ENCODE measurements at regions not wholly inside any gene's neighbourhood (a gene's known extent, or its start where the extent isn't known, plus 50 kb on each side); places are given as distances from the start of the nearest gene placed in this dataset.

DNA sequence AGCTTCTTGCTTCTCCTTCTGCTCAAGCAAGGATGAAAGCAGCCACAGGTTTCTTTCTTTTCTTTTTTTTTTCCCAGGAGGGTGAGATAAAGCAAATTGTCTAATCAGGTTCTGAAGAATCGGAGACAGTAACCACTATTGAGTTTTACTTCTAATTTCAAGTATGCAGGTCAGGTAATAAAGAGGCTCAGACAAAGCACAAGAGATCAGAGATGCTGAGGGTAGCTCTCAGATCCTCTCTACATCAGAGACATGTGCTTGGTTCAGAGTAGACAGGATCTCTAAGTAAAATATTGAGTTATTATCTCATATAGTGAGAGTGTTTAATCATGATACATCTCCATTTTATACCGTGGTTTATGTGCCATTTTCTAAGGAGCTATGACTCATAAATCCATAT, 168.5 kb downstream of the NFKBIZ start:
- Histone ChIP-seq H3K9ac (no peak overlapping the region), H3K4me2 (no peak overlapping the region), H3K27me3 (ENCODE audit: insufficient read depth, low read depth) (no peaks in the 10 kb centered on the region), H3K27ac (no peak overlapping the region), H3K4me3 (IDR thresholded peaks at IDR 0.05; ENCODE audit: insufficient read depth, low read depth, low read length) (no peak overlapping the region), H3K79me2 (ENCODE audit: insufficient read depth, low read depth) (no peaks in the 10 kb centered on the region), H2AFZ (ENCODE audit: low read depth) (no peak overlapping the region), H4K20me1 (ENCODE audit: insufficient read depth) (no peaks in the 10 kb centered on the region), H3K4me1 (ENCODE audit: low read depth, poor library complexity, severe bottlenecking) (no peaks in the 10 kb centered on the region), H3K36me3 (ENCODE audit: insufficient read depth) (no peaks in the 10 kb centered on the region)
- TF ChIP-seq, protein P1, sequence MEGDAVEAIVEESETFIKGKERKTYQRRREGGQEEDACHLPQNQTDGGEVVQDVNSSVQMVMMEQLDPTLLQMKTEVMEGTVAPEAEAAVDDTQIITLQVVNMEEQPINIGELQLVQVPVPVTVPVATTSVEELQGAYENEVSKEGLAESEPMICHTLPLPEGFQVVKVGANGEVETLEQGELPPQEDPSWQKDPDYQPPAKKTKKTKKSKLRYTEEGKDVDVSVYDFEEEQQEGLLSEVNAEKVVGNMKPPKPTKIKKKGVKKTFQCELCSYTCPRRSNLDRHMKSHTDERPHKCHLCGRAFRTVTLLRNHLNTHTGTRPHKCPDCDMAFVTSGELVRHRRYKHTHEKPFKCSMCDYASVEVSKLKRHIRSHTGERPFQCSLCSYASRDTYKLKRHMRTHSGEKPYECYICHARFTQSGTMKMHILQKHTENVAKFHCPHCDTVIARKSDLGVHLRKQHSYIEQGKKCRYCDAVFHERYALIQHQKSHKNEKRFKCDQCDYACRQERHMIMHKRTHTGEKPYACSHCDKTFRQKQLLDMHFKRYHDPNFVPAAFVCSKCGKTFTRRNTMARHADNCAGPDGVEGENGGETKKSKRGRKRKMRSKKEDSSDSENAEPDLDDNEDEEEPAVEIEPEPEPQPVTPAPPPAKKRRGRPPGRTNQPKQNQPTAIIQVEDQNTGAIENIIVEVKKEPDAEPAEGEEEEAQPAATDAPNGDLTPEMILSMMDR (conservative IDR thresholded peaks at IDR 0.05; ENCODE audit: low read depth, low read length), result no peak

DNA sequence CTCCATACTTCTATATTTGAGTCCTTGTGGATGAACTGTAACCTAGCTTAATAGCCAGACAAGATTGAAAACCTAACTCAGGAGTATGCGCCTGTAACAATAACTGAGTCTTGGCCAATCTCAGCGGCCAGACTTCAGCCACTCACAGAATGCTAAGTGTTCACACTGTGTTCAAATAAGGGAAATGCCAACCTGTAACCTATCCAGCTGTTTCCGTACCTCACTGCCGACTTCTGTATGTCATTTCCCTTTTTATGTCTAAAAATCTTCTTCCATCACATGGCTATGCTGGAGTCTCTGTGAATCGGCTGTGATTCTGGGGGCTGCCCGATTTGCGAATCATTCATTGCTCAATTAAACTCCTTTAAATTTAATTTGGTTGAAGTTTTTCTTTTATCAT, 169.2 kb downstream of the NFKBIZ start:
- no peaks in the 10 kb centered on the region for H3K36me3 ChIP-seq (ENCODE audit: insufficient read depth)
- TF ChIP-seq, protein P1 (conservative IDR thresholded peaks at IDR 0.05; ENCODE audit: low read depth, low read length), result no peak
- H3K9ac ChIP-seq, result no peak overlapping the region
- no peaks in the 10 kb centered on the region for H3K27me3 ChIP-seq (ENCODE audit: insufficient read depth, low read depth)
- H2AFZ ChIP-seq (ENCODE audit: low read depth), result no peak overlapping the region
- H3K27ac ChIP-seq, result no peak overlapping the region
- no peak overlapping the region for H3K4me2 ChIP-seq
- no peaks in the 10 kb centered on the region for H3K79me2 ChIP-seq (ENCODE audit: insufficient read depth, low read depth)
- no peaks in the 10 kb centered on the region for H3K4me1 ChIP-seq (ENCODE audit: low read depth, poor library complexity, severe bottlenecking)
- H3K4me3 ChIP-seq (IDR thresholded peaks at IDR 0.05; ENCODE audit: insufficient read depth, low read depth, low read length), result no peak overlapping the region
- H4K20me1 ChIP-seq (ENCODE audit: insufficient read depth), result no peaks in the 10 kb centered on the region

DNA sequence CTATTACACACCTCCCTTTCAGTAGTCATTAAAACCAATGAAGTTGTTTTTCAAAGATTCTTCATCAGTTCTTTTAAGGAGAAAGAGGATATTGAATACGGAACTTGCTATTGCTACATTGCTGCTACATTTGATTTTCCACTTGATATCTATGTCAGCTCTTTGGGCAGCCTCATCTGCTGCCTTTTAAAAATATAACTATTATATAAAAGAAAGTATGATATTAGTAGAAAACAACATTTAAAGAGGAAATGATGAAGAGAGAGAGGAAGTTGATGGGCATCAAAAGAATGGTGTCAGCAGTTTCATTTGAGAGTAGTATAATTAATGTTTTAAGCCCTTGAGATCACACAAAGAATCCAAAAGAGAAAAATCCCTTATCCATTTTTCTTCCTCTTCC, 171.4 kb downstream of the NFKBIZ start:
- no peak overlapping the region for H3K4me3 ChIP-seq (IDR thresholded peaks at IDR 0.05; ENCODE audit: insufficient read depth, low read depth, low read length)
- H3K9ac ChIP-seq, result no peak overlapping the region

DNA sequence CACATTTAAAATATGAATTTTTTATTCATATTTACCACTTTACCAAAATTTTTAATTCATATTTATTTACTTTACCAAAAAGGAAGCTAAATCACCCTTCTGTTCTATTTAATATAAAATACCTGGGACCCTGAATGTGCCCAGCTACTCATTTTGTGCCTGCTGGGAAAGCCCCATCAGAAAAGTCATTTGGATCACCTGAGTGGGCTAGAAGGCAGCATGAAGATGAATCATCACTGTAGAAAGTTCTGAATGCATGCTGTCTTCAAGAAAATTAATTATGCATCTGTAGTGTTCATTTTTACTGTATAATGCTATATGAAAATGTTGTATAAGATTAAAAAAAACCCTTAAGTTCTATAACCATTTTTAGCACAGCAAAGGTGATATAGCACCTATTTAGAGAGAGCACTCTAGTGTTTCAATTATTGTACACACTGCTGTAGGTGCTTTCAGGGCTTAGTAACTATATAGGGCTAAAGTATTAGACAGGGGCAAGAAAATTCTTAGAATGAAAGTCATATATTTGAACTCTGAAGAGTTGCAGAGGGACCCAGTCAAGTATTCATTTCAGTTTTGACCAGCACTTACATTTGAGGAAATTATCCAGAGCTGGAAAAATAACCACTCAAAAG, 175.1 kb downstream of the NFKBIZ start:
- Histone ChIP-seq H3K4me3 (IDR thresholded peaks at IDR 0.05; ENCODE audit: insufficient read depth, low read depth, low read length) (no peak overlapping the region), H3K4me1 (ENCODE audit: low read depth, poor library complexity, severe bottlenecking) (no peaks in the 10 kb centered on the region), H4K20me1 (ENCODE audit: insufficient read depth) (no peaks in the 10 kb centered on the region), H3K9ac (no peak overlapping the region), H3K4me2 (no peak overlapping the region), H2AFZ (ENCODE audit: low read depth) (no peak overlapping the region), H3K27me3 (ENCODE audit: insufficient read depth, low read depth) (no peaks in the 10 kb centered on the region), H3K27ac (no peak overlapping the region), H3K36me3 (ENCODE audit: insufficient read depth) (no peaks in the 10 kb centered on the region), H3K79me2 (ENCODE audit: insufficient read depth, low read depth) (no peaks in the 10 kb centered on the region)
- TF ChIP-seq, protein P1 (conservative IDR thresholded peaks at IDR 0.05; ENCODE audit: low read depth, low read length), result no peak

More for the DNA sequence above, 171.4 kb downstream of the NFKBIZ start:
- no peaks in the 10 kb centered on the region for H3K27me3 ChIP-seq (ENCODE audit: insufficient read depth, low read depth)
- H3K4me2 ChIP-seq, result no peak overlapping the region
- H2AFZ ChIP-seq (ENCODE audit: low read depth), result no peak overlapping the region
- no peak overlapping the region for H3K27ac ChIP-seq
- H3K36me3 ChIP-seq (ENCODE audit: insufficient read depth), result no peaks in the 10 kb centered on the region
- TF ChIP-seq, protein P1 (conservative IDR thresholded peaks at IDR 0.05; ENCODE audit: low read depth, low read length), result no peak
- no peaks in the 10 kb centered on the region for H3K79me2 ChIP-seq (ENCODE audit: insufficient read depth, low read depth)
- H3K4me1 ChIP-seq (ENCODE audit: low read depth, poor library complexity, severe bottlenecking), result no peaks in the 10 kb centered on the region
- no peaks in the 10 kb centered on the region for H4K20me1 ChIP-seq (ENCODE audit: insufficient read depth)
